Glutamatergic neuron (in vitro differentiated cells): ENCODE measurements at regions not wholly inside any gene's neighbourhood (a gene's known extent, or its start where the extent isn't known, plus 50 kb on each side); places are given as distances from the start of the nearest gene placed in this dataset.

ENCODE experiments used
- DNase-seq: peaks from one replicate; pipeline ENCODE4 v3.0.0; 2022
- H3K27ac Mint-ChIP-seq: one replicate; pipeline ENCODE4 v1.8.0; 2020; ENCODE audit warnings: mild to moderate bottlenecking, mixed read lengths, inconsistent platforms; ENCODE audit not compliant: unreplicated experiment
- H3K27me3 Mint-ChIP-seq: one replicate; pipeline ENCODE4 v1.8.0; 2020; ENCODE audit warnings: mild to moderate bottlenecking, moderate library complexity, mixed read lengths, inconsistent platforms; ENCODE audit not compliant: unreplicated experiment
- H3K36me3 Mint-ChIP-seq: one replicate; pipeline ENCODE4 v1.8.0; 2020; ENCODE audit warnings: mild to moderate bottlenecking, mixed read lengths, inconsistent platforms; ENCODE audit not compliant: unreplicated experiment
- H3K4me1 Mint-ChIP-seq: one replicate; pipeline ENCODE4 v1.8.0; 2020; ENCODE audit warnings: mild to moderate bottlenecking, low read depth, mixed read lengths, inconsistent platforms; ENCODE audit not compliant: unreplicated experiment
- H3K4me3 Mint-ChIP-seq: one replicate; pipeline ENCODE4 v1.8.0; 2020; ENCODE audit warnings: mild to moderate bottlenecking, mixed read lengths, inconsistent platforms; ENCODE audit not compliant: unreplicated experiment
- H3K9me3 Mint-ChIP-seq: one replicate; pipeline ENCODE4 v1.8.0; 2020; ENCODE audit warnings: mild to moderate bottlenecking, moderate library complexity, mixed read lengths, inconsistent platforms; ENCODE audit not compliant: unreplicated experiment
- CTCF ChIP-seq: fragments of 200-600 bp; sonication (generic); IDR thresholded peaks from one replicate; pipeline ENCODE4 v1.5.0; 2021; ENCODE audit not compliant: partially characterized antibody, unreplicated experiment

- Mint-ChIP-seq H3K9me3 (no peaks in the 10 kb centered on the region), H3K27me3 (no peaks in the 10 kb centered on the region), H3K4me1 (peaks cover 16% of the 10 kb centered on the region), H3K36me3 (no peaks in the 10 kb centered on the region), H3K4me3 (no peak overlapping the region), H3K27ac (no peak overlapping the region)
- TF ChIP-seq CTCF = no peak
- no peak for DNase-seq
These were observed 538.0 kb upstream of the ATP2B1 start for GRCh38 chr12:90246688-90247087.

GRCh38 chr12:90245391-90245790 lies 536.8 kb upstream of the ATP2B1 start:
- Mint-ChIP-seq H3K27ac (no peak overlapping the region), H3K27me3 (no peaks in the 10 kb centered on the region), H3K4me3 (no peak overlapping the region), H3K4me1 (peaks cover 10% of the 10 kb centered on the region), H3K36me3 (no peaks in the 10 kb centered on the region), H3K9me3 (no peaks in the 10 kb centered on the region)
- TF ChIP-seq CTCF = no peak
- no peak for DNase-seq

GRCh38 chr12:90244232-90244631 lies 535.6 kb upstream of the ATP2B1 start:
- Mint-ChIP-seq H3K9me3 (no peaks in the 10 kb centered on the region), H3K36me3 (no peaks in the 10 kb centered on the region)

GRCh38 chr12:90243211-90243610 lies 534.6 kb upstream of the ATP2B1 start:
- no peak for TF ChIP-seq CTCF
- H3K36me3 Mint-ChIP-seq = no peaks in the 10 kb centered on the region
- no peak for DNase-seq
- no peak overlapping the region for H3K4me3 Mint-ChIP-seq
- H3K27me3 Mint-ChIP-seq = no peaks in the 10 kb centered on the region
- H3K9me3 Mint-ChIP-seq = peaks cover 2% of the 10 kb centered on the region
- H3K4me1 Mint-ChIP-seq = peaks cover 1% of the 10 kb centered on the region
- no peak overlapping the region for H3K27ac Mint-ChIP-seq

More at GRCh38 chr12:90244232-90244631, 535.6 kb upstream of the ATP2B1 start:
- Mint-ChIP-seq H3K4me3 (no peak overlapping the region), H3K27me3 (no peaks in the 10 kb centered on the region), H3K27ac (no peak overlapping the region), H3K4me1 (peaks cover 1% of the 10 kb centered on the region)
- no peak for TF ChIP-seq CTCF
- DNase-seq = no peak

GRCh38 chr12:90239732-90240260 lies 531.2 kb upstream of the ATP2B1 start:
- Mint-ChIP-seq H3K4me1 (no peaks in the 10 kb centered on the region), H3K36me3 (peaks cover 4% of the 10 kb centered on the region), H3K4me3 (no peak overlapping the region), H3K27me3 (no peaks in the 10 kb centered on the region), H3K27ac (no peak overlapping the region), H3K9me3 (peaks cover 2% of the 10 kb centered on the region)
- DNase-seq = no peak
- no peak for TF ChIP-seq CTCF
